Naive thymus-derived CD4-positive, alpha-beta T cell (primary cell): ENCODE measurements at regions not wholly inside any gene's neighbourhood (a gene's known extent, or its start where the extent isn't known, plus 50 kb on each side); places are given as distances from the start of the nearest gene placed in this dataset.

ENCODE experiments used
- ATAC-seq: fragments of 150-1000 bp; cut with Tn5 transposase; 2 replicates; pipeline ENCODE4 v1.10.0; 2021; ENCODE audit warnings: mild to moderate bottlenecking, moderate library complexity
- CTCF ChIA-PET: fragments of 350-600 bp; sonication (Branson Sonifier 250); formaldehyde crosslinking; loops from one replicate; lab custom pipeline; 2021; ENCODE audit warnings: antibody characterized with exemption; lab: Charles Lee
- POLR2A ChIA-PET: fragments of 350-600 bp; sonication (Branson Sonifier 250); formaldehyde crosslinking; loops from one replicate; lab custom pipeline; 2021; ENCODE audit warnings: antibody characterized with exemption, inconsistent platforms; lab: Charles Lee
- DNase-seq, 9 donors: peaks; one replicate each; pipeline versions ENCODE4 v3.0.0 to v3.0.0-alpha.2; 2020 to 2022; ENCODE audit warnings: mixed read lengths in 1 of 9
- H3K27ac ChIP-seq: one replicate; pipeline ENCODE4 v1.7.0; 2013; ENCODE audit warnings: mild to moderate bottlenecking, low read depth, low read length, moderate library complexity
- H3K27me3 ChIP-seq, 2 donors: one replicate each; pipeline ENCODE4 v1.7.0; 2013; ENCODE audit warnings: low read length in 2 of 2, mild to moderate bottlenecking in 2 of 2, moderate library complexity in 2 of 2; ENCODE audit not compliant: control insufficient read depth in 2 of 2, insufficient read depth in 2 of 2
- H3K36me3 ChIP-seq, 3 experiments: 1 replicate in 2 of 3; 2 replicates in 1 of 3; pipeline ENCODE4 v1.7.0; 2013; ENCODE audit warnings: low read length in 3 of 3, mild to moderate bottlenecking in 3 of 3, moderate library complexity in 1 of 3; ENCODE audit not compliant: insufficient read depth in 3 of 3, control insufficient read depth in 2 of 3
- H3K4me1 ChIP-seq, 2 donors: one replicate each; pipeline ENCODE4 v1.7.0; 2013; ENCODE audit warnings: low read length in 2 of 2, mild to moderate bottlenecking in 2 of 2, moderate library complexity in 1 of 2; ENCODE audit not compliant: control insufficient read depth in 2 of 2, insufficient read depth in 2 of 2
- H3K4me3 ChIP-seq: 2 replicates; pipeline ENCODE4 v1.7.0; 2013; ENCODE audit warnings: mild to moderate bottlenecking, low read length
- H3K9me3 ChIP-seq, 3 experiments: 1 replicate in 2 of 3; 2 replicates in 1 of 3; pipeline ENCODE4 v1.7.0; 2013; ENCODE audit warnings: low read length in 3 of 3; ENCODE audit not compliant: control insufficient read depth in 2 of 3
- H3K27ac Mint-ChIP-seq, 9 donors: one replicate each; pipeline ENCODE4 v1.8.0; 2020 to 2022; ENCODE audit warnings: mixed read lengths in 9 of 9, mild to moderate bottlenecking in 8 of 9, moderate library complexity in 5 of 9, inconsistent platforms in 2 of 9
- H3K27me3 Mint-ChIP-seq, 5 donors: one replicate each; pipeline ENCODE4 v1.8.0; 2021 to 2022; ENCODE audit warnings: mixed read lengths in 5 of 5, mild to moderate bottlenecking in 1 of 5
- H3K36me3 Mint-ChIP-seq, 5 donors: one replicate each; pipeline ENCODE4 v1.8.0; 2020 to 2022; ENCODE audit warnings: mixed read lengths in 5 of 5, mild to moderate bottlenecking in 3 of 5, inconsistent platforms in 1 of 5
- H3K4me1 Mint-ChIP-seq, 7 donors: one replicate each; pipeline ENCODE4 v1.8.0; 2020 to 2022; ENCODE audit warnings: mixed read lengths in 7 of 7, mild to moderate bottlenecking in 3 of 7, inconsistent platforms in 1 of 7
- H3K4me3 Mint-ChIP-seq, 10 donors: one replicate each; pipeline ENCODE4 v1.8.0; 2020 to 2022; ENCODE audit warnings: mild to moderate bottlenecking in 10 of 10, mixed read lengths in 10 of 10, moderate library complexity in 6 of 10, inconsistent platforms in 2 of 10
- H3K9me3 Mint-ChIP-seq, 11 donors: one replicate each; pipeline ENCODE4 v1.8.0; 2020 to 2022; ENCODE audit warnings: mixed read lengths in 11 of 11, mild to moderate bottlenecking in 4 of 11, inconsistent platforms in 1 of 11, moderate library complexity in 1 of 11
- intact Hi-C, 2 donors: fragments of 100-400 bp; cut with micrococcal nuclease; formaldehyde crosslinking; loops; one replicate each; pipeline ENCODE4 v1.15.1; 2023

GRCh38 chr2:193963472-193964119 is 1693.4 kb upstream of the SLC39A10 start:
- Mint-ChIP-seq H3K36me3 (no peaks in the 10 kb centered on the region), H3K9me3 (no peaks in the 10 kb centered on the region), H3K27ac (no peak overlapping the region), H3K4me3 (no peak overlapping the region), H3K27me3 (no peaks in the 10 kb centered on the region), H3K4me1 (no peaks in the 10 kb centered on the region)
- H3K27me3 ChIP-seq = no peaks in the 10 kb centered on the region
- POLR2A ChIA-PET = no interaction called here
- intact Hi-C loops = no loop called here
- H3K36me3 ChIP-seq = no peaks in the 10 kb centered on the region
- no peaks in the 10 kb centered on the region for H3K9me3 ChIP-seq
- no peak overlapping the region for H3K4me3 ChIP-seq
- no peaks in the 10 kb centered on the region for H3K4me1 ChIP-seq
- ATAC-seq (no peak), DNase-seq (no peak)
- CTCF ChIA-PET = no interaction called here
- H3K27ac ChIP-seq = no peak overlapping the region

GRCh38 chr2:193946806-193947205 is 1710.2 kb upstream of the SLC39A10 start:
- Mint-ChIP-seq H3K36me3 (no peaks in the 10 kb centered on the region), H3K4me3 (no peak overlapping the region), H3K9me3 (no peaks in the 10 kb centered on the region), H3K27ac (no peak overlapping the region), H3K27me3 (no peaks in the 10 kb centered on the region), H3K4me1 (no peaks in the 10 kb centered on the region)
- POLR2A ChIA-PET = no interaction called here
- Histone ChIP-seq H3K4me1 (no peaks in the 10 kb centered on the region), H3K27me3 (no peaks in the 10 kb centered on the region), H3K4me3 (no peak overlapping the region), H3K9me3 (no peaks in the 10 kb centered on the region), H3K27ac (no peak overlapping the region), H3K36me3 (no peaks in the 10 kb centered on the region)
- ATAC-seq (no peak), DNase-seq (no peak)
- intact Hi-C loops = no loop called here
- CTCF ChIA-PET = no interaction called here

GRCh38 chr2:193943406-193943960 is 1713.5 kb upstream of the SLC39A10 start:
- ATAC-seq = no peak
- CTCF ChIA-PET = no interaction called here
- no peaks in the 10 kb centered on the region for H3K27me3 Mint-ChIP-seq

GRCh38 chr2:193935114-193935513 is 1721.9 kb upstream of the SLC39A10 start:
- H3K36me3 Mint-ChIP-seq = no peaks in the 10 kb centered on the region
- no peaks in the 10 kb centered on the region for H3K27me3 ChIP-seq
- no peak for DNase-seq
- intact Hi-C loops = no loop called here
- no peak overlapping the region for H3K27ac Mint-ChIP-seq
- H3K9me3 ChIP-seq = no peaks in the 10 kb centered on the region
- no peaks in the 10 kb centered on the region for H3K4me1 ChIP-seq
- H3K4me3 Mint-ChIP-seq = no peak overlapping the region
- H3K36me3 ChIP-seq = no peaks in the 10 kb centered on the region
- H3K27me3 Mint-ChIP-seq = no peaks in the 10 kb centered on the region
- H3K27ac ChIP-seq = no peak overlapping the region
- CTCF ChIA-PET = no interaction called here
- no peaks in the 10 kb centered on the region for H3K4me1 Mint-ChIP-seq
- no peak overlapping the region for H3K4me3 ChIP-seq
- POLR2A ChIA-PET = no interaction called here
- no peak for ATAC-seq
- peaks cover 0 to 3% (median 0%) of the 10 kb centered on the region in 11 donors for H3K9me3 Mint-ChIP-seq

More at GRCh38 chr2:193943406-193943960, 1713.5 kb upstream of the SLC39A10 start:
- no peaks in the 10 kb centered on the region for H3K9me3 Mint-ChIP-seq
- H3K36me3 Mint-ChIP-seq = no peaks in the 10 kb centered on the region
- DNase-seq = no peak
- Histone ChIP-seq H3K9me3 (no peaks in the 10 kb centered on the region), H3K27ac (no peak overlapping the region), H3K4me3 (no peak overlapping the region), H3K4me1 (no peaks in the 10 kb centered on the region), H3K36me3 (no peaks in the 10 kb centered on the region), H3K27me3 (no peaks in the 10 kb centered on the region)
- H3K27ac Mint-ChIP-seq = no peak overlapping the region
- no peaks in the 10 kb centered on the region for H3K4me1 Mint-ChIP-seq
- intact Hi-C loops = no loop called here
- H3K4me3 Mint-ChIP-seq = no peak overlapping the region
- POLR2A ChIA-PET = no interaction called here

GRCh38 chr2:193929131-193929530 is 1727.9 kb upstream of the SLC39A10 start:
- H3K27me3 ChIP-seq = no peaks in the 10 kb centered on the region
- H3K36me3 Mint-ChIP-seq = no peaks in the 10 kb centered on the region
- DNase-seq (no peak), ATAC-seq (no peak)
- no peaks in the 10 kb centered on the region for H3K27me3 Mint-ChIP-seq
- no peaks in the 10 kb centered on the region for H3K36me3 ChIP-seq
- no peaks in the 10 kb centered on the region for H3K4me1 Mint-ChIP-seq
- no peaks in the 10 kb centered on the region for H3K9me3 ChIP-seq
- CTCF ChIA-PET = no interaction called here
- no peak overlapping the region for H3K4me3 Mint-ChIP-seq
- no peaks in the 10 kb centered on the region for H3K4me1 ChIP-seq
- peaks cover 0 to 1% (median 0%) of the 10 kb centered on the region in 11 donors for H3K9me3 Mint-ChIP-seq
- POLR2A ChIA-PET = no interaction called here
- no peak overlapping the region for H3K27ac Mint-ChIP-seq
- H3K27ac ChIP-seq = no peak overlapping the region
- intact Hi-C loops = no loop called here
- H3K4me3 ChIP-seq = no peak overlapping the region

- Mint-ChIP-seq H3K9me3 (no peaks in the 10 kb centered on the region), H3K27me3 (no peaks in the 10 kb centered on the region), H3K27ac (no peak overlapping the region), H3K36me3 (no peaks in the 10 kb centered on the region), H3K4me1 (no peaks in the 10 kb centered on the region), H3K4me3 (no peak overlapping the region)
- DNase-seq = no peak
- ChIA-PET POLR2A (no interaction called here), CTCF (interaction anchor here (1.0 kb wide), 1 partner anchor 1054 kb away, joined by 3 read pairs; no protein-coding TSS in a partner anchor)
- no peak overlapping the region for H3K4me3 ChIP-seq
- ATAC-seq = no peak
- intact Hi-C loops = no loop called here
- H3K27ac ChIP-seq = no peak overlapping the region
- H3K4me1 ChIP-seq = no peaks in the 10 kb centered on the region
- no peaks in the 10 kb centered on the region for H3K27me3 ChIP-seq
- no peaks in the 10 kb centered on the region for H3K9me3 ChIP-seq
- no peaks in the 10 kb centered on the region for H3K36me3 ChIP-seq
Observed at GRCh38 chr2:193907561-193907960, 1712.8 kb upstream of the TMEFF2 start.

- no peaks in the 10 kb centered on the region for H3K36me3 Mint-ChIP-seq
- Histone ChIP-seq H3K36me3 (no peaks in the 10 kb centered on the region), H3K4me1 (no peaks in the 10 kb centered on the region), H3K9me3 (no peaks in the 10 kb centered on the region), H3K27me3 (no peaks in the 10 kb centered on the region), H3K27ac (no peak overlapping the region), H3K4me3 (no peak overlapping the region)
- no peak overlapping the region for H3K27ac Mint-ChIP-seq
- no peaks in the 10 kb centered on the region for H3K27me3 Mint-ChIP-seq
- intact Hi-C loops = no loop called here
- CTCF ChIA-PET = no interaction called here
- POLR2A ChIA-PET = no interaction called here
- no peak for DNase-seq
- H3K4me1 Mint-ChIP-seq = no peaks in the 10 kb centered on the region
- H3K4me3 Mint-ChIP-seq = no peak overlapping the region
- ATAC-seq = no peak
- H3K9me3 Mint-ChIP-seq = peaks cover 0 to 1% (median 0%) of the 10 kb centered on the region in 11 donors
Observed at GRCh38 chr2:193900292-193900691, 1705.6 kb upstream of the TMEFF2 start.
